H1 (cell line): ENCODE measurements at regions not wholly inside any gene's neighbourhood (a gene's known extent, or its start where the extent isn't known, plus 50 kb on each side); places are given as distances from the start of the nearest gene placed in this dataset.

ENCODE experiments used
- CTCF ChIA-PET: fragments of 300-600 bp; sonication (Branson Sonifier 250); formaldehyde crosslinking; loops from one replicate; lab custom pipeline; 2021; ENCODE audit not compliant: partially characterized antibody; lab: Charles Lee
- POLR2A ChIA-PET: fragments of 300-600 bp; sonication (Branson Sonifier 250); formaldehyde crosslinking; loops from one replicate; lab custom pipeline; 2021; ENCODE audit warnings: inconsistent platforms; ENCODE audit not compliant: partially characterized antibody; lab: Charles Lee
- DNase-seq, 2 experiments: peaks; one replicate each; pipeline versions ENCODE4 v3.0.0 to v3.0.0-alpha.2; 2010 to 2022; ENCODE audit warnings: low spot score in 2 of 2, low read depth in 1 of 2, mixed read lengths in 1 of 2
- FAIRE-seq: peaks from 2 replicates; lab custom pipeline; 2011; peaks lifted over from hg19 to GRCh38; lab: Jason Lieb, UNC
- H2AFZ ChIP-seq: 2 replicates; pipeline ENCODE4 v1.8.1; 2012; ENCODE audit warnings: low read length, inconsistent platforms
- H2AK5ac ChIP-seq: 2 replicates; pipeline ENCODE4 v1.6.1; 2013; ENCODE audit warnings: low read depth, low read length
- H2BK120ac ChIP-seq: replicated peaks from 2 replicates; pipeline ENCODE3; 2013; ENCODE audit warnings: low read depth, low read length, inconsistent platforms
- H2BK12ac ChIP-seq: 2 replicates; pipeline ENCODE4 v1.6.1; 2013; ENCODE audit warnings: low read depth, low read length
- H2BK15ac ChIP-seq: 2 replicates; pipeline ENCODE4 v1.6.1; 2013; ENCODE audit warnings: low read length
- H2BK20ac ChIP-seq: 2 replicates; pipeline ENCODE4 v1.6.1; 2013; ENCODE audit warnings: low read length
- H2BK5ac ChIP-seq: 2 replicates; pipeline ENCODE4 v1.6.1; 2013; ENCODE audit warnings: low read depth, low read length
- H3K14ac ChIP-seq: 2 replicates; pipeline ENCODE4 v1.6.1; 2013; ENCODE audit warnings: inconsistent platforms; ENCODE audit not compliant: insufficient read length
- H3K18ac ChIP-seq: 2 replicates; pipeline ENCODE4 v1.6.1; 2013; ENCODE audit warnings: low read length; ENCODE audit errors: extremely low read depth
- H3K23ac ChIP-seq: 2 replicates; pipeline ENCODE4 v1.6.1; 2013; ENCODE audit warnings: inconsistent platforms; ENCODE audit not compliant: insufficient read length
- H3K23me2 ChIP-seq: 2 replicates; pipeline ENCODE4 v1.6.1; 2013; ENCODE audit warnings: low read depth, low read length
- H3K27ac ChIP-seq: 2 replicates; pipeline ENCODE4 v1.6.1; 2011; ENCODE audit warnings: low read depth, low read length, inconsistent platforms
- H3K27me3 ChIP-seq, 4 experiments: replicated peaks in 1 of 4; 1 replicate in 1 of 4; 2 replicates in 3 of 4; pipeline versions ENCODE4 v1.6.1 to v1.8.1; 2011 to 2013; ENCODE audit warnings: low read length in 3 of 4, mild to moderate bottlenecking in 3 of 4, inconsistent platforms in 2 of 4, mixed read lengths in 2 of 4, moderate library complexity in 1 of 4; ENCODE audit not compliant: control insufficient read depth in 3 of 4, insufficient read depth in 3 of 4; ENCODE audit errors: extremely low read depth in 1 of 4
- H3K36me3 ChIP-seq, 4 experiments: 2 replicates each; pipeline versions ENCODE4 v1.6.1 to v1.8.1; 2011 to 2013; ENCODE audit warnings: mild to moderate bottlenecking in 4 of 4, low read length in 3 of 4, moderate library complexity in 2 of 4, control low read depth in 1 of 4, inconsistent platforms in 1 of 4; ENCODE audit not compliant: insufficient read depth in 4 of 4, control insufficient read depth in 2 of 4
- H3K4ac ChIP-seq: replicated peaks from 2 replicates; pipeline ENCODE3; 2013; ENCODE audit warnings: low read length, low read depth, mixed read lengths, inconsistent platforms; ENCODE audit not compliant: insufficient read length
- H3K4me1 ChIP-seq, 4 experiments: replicated peaks in 1 of 4; 1 replicate in 1 of 4; 2 replicates in 3 of 4; pipeline versions ENCODE4 v1.6.1 to v1.8.1; 2011 to 2013; ENCODE audit warnings: low read length in 3 of 4, inconsistent platforms in 2 of 4, mixed read lengths in 1 of 4; ENCODE audit not compliant: insufficient read depth in 4 of 4, control insufficient read depth in 3 of 4
- H3K4me2 ChIP-seq, 2 experiments: 2 replicates each; pipeline versions ENCODE4 v1.6.1 to v1.8.1; 2011 to 2013; ENCODE audit warnings: low read depth in 2 of 2, low read length in 2 of 2, control low read depth in 1 of 2, inconsistent platforms in 1 of 2, mild to moderate bottlenecking in 1 of 2; ENCODE audit not compliant: insufficient read depth in 1 of 2
- H3K4me3 ChIP-seq, 4 experiments: fragments of 200-600, 300-600 bp in 1 of 4; sonication (generic), shearing (Covaris generic), sonication (Bioruptor Twin) in 1 of 4; 2 replicates each; pipeline versions ENCODE4 v1.5.1 to v1.8.1; 2011 to 2016; ENCODE audit warnings: low read length in 4 of 4, low read depth in 3 of 4, control low read depth in 2 of 4, inconsistent platforms in 2 of 4, mild to moderate bottlenecking in 2 of 4, mixed read lengths in 1 of 4, moderate library complexity in 1 of 4; ENCODE audit not compliant: insufficient read depth in 2 of 4; ENCODE audit errors: extremely low read depth in 1 of 4
- H3K56ac ChIP-seq: replicated peaks from 2 replicates; pipeline ENCODE3; 2013; ENCODE audit warnings: low read depth, mild to moderate bottlenecking, mixed read lengths, low read length, inconsistent platforms; ENCODE audit not compliant: insufficient read length
- H3K79me1 ChIP-seq: 2 replicates; pipeline ENCODE4 v1.6.1; 2013; ENCODE audit warnings: low read depth, low read length, control low read depth
- H3K79me2 ChIP-seq, 2 experiments: 2 replicates each; pipeline versions ENCODE4 v1.6.1 to v1.8.1; 2012 to 2013; ENCODE audit warnings: low read length in 2 of 2, mild to moderate bottlenecking in 2 of 2, inconsistent platforms in 1 of 2; ENCODE audit not compliant: insufficient read depth in 2 of 2, control insufficient read depth in 1 of 2
- H3K9ac ChIP-seq, 4 experiments: replicated peaks in 1 of 4; 1 replicate in 1 of 4; 2 replicates in 3 of 4; pipeline versions ENCODE4 v1.6.1 to v1.8.1; 2011 to 2013; ENCODE audit warnings: low read depth in 3 of 4, low read length in 3 of 4, control low read depth in 2 of 4, mild to moderate bottlenecking in 2 of 4, moderate library complexity in 2 of 4, inconsistent platforms in 1 of 4; ENCODE audit errors: extremely low read depth in 1 of 4
- H3K9me3 ChIP-seq, 2 experiments: 2 replicates each; pipeline versions ENCODE4 v1.6.1 to v1.8.1; 2012 to 2013; ENCODE audit warnings: mild to moderate bottlenecking in 2 of 2, moderate library complexity in 2 of 2, control low read depth in 1 of 2, inconsistent platforms in 1 of 2, low read depth in 1 of 2, low read length in 1 of 2, mixed read lengths in 1 of 2; ENCODE audit not compliant: insufficient read depth in 2 of 2
- H4K20me1 ChIP-seq, 2 experiments: replicated peaks in 1 of 2; 2 replicates each; pipeline versions ENCODE3 to v1.8.1; 2011 to 2013; ENCODE audit warnings: inconsistent platforms in 2 of 2, low read length in 2 of 2, mild to moderate bottlenecking in 1 of 2; ENCODE audit not compliant: insufficient read depth in 2 of 2, control insufficient read depth in 1 of 2
- H4K5ac ChIP-seq: 2 replicates; pipeline ENCODE4 v1.6.1; 2013; ENCODE audit warnings: low read length, low read depth, mixed read lengths, inconsistent platforms; ENCODE audit not compliant: insufficient read length
- H4K8ac ChIP-seq: 2 replicates; pipeline ENCODE4 v1.8.0; 2013; ENCODE audit warnings: mild to moderate bottlenecking, moderate library complexity, low read length, inconsistent platforms; ENCODE audit not compliant: insufficient read depth; ENCODE audit errors: extremely low read depth
- H4K91ac ChIP-seq: replicated peaks from 2 replicates; pipeline ENCODE3; 2013; ENCODE audit warnings: low read length, mixed read lengths, inconsistent platforms; ENCODE audit not compliant: insufficient read length
- RAD21 ChIP-seq, 2 experiments: IDR thresholded peaks in 1 of 2; conservative IDR thresholded peaks in 1 of 2; 2 replicates each; pipeline ENCODE4 v1.6.1; 2011; ENCODE audit warnings: low read depth in 2 of 2, low read length in 2 of 2, improper control_type of control experiment in 1 of 2, inconsistent platforms in 1 of 2, mild to moderate bottlenecking in 1 of 2, moderate library complexity in 1 of 2
- RBBP5 ChIP-seq: IDR thresholded peaks from 2 replicates; pipeline ENCODE4 v1.7.1; 2012; ENCODE audit warnings: low read depth, mild to moderate bottlenecking, inconsistent platforms, low read length, moderate library complexity, borderline replicate concordance
- RNF2 ChIP-seq: fragments of 200-900, 300-1000 bp; sonication (generic); IDR thresholded peaks from 2 replicates; pipeline ENCODE4 v1.7.1; 2016; ENCODE audit warnings: borderline replicate concordance, low read depth, mild to moderate bottlenecking, antibody characterized with exemption, low read length; ENCODE audit not compliant: poor library complexity, severe bottlenecking; ENCODE audit errors: missing control alignments
- ZNF274 ChIP-seq: IDR thresholded peaks from 2 replicates; pipeline ENCODE4 v1.7.0; 2012; ENCODE audit warnings: low read length, borderline replicate concordance; ENCODE audit errors: extremely low read depth
- WGBS, 2 experiments: shearing (Covaris generic) in 1 of 2; methylation state at CpG; one replicate each; pipeline versions ENCODE4 v1.1.6 to v1.1.7; 2013 to 2015; ENCODE audit warnings: low lambda C conversion rate in 2 of 2, mixed read lengths in 2 of 2, inconsistent platforms in 1 of 2, low coverage in 1 of 2, missing lambda C conversion rate in 1 of 2; ENCODE audit not compliant: insufficient replicate concordance in 2 of 2, insufficient coverage in 1 of 2, insufficient read length in 1 of 2; ENCODE audit errors: extremely low coverage in 1 of 2, missing lambda C conversion rate in 1 of 2; 5-methylcytosine and 5-hydroxymethylcytosine counted together

DNA sequence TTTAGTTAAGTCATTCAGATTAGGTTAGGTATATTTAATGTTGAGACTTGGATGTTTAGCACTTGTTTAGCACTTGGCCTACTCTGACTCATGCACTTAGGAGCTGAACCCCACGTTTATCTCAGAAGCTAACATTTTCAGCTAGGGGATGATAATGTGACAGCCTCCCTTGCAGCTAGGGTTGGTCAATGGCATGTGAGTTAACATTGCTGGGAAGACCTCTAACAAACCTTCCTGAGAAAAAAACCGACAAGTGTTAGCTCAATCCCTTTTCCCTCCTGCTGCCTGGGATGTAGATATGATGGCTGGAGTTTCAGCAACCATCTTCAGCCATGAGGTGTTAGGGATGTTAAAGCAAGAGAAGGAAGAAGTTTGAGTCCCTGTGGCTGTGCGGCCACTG, 185.0 kb upstream of the FOXF1 start:
- WGBS, 2 experiments = 86% methylated on average over 3 of the region's 3 CpGs; no CpG with 5 or more reads in 1 of the 2 experiments
- FAIRE-seq = no peak
- H3K4ac ChIP-seq = no peak overlapping the region
- H3K79me1 ChIP-seq = no peaks in the 10 kb centered on the region
- no peak overlapping the region for H4K5ac ChIP-seq
- no peak overlapping the region for H3K23ac ChIP-seq
- POLR2A ChIA-PET = no interaction called here
- no peak overlapping the region for H2BK15ac ChIP-seq
- no peak overlapping the region for H3K9ac ChIP-seq
- DNase-seq = no peak
- no peaks in the 10 kb centered on the region for H3K23me2 ChIP-seq
- no peaks in the 10 kb centered on the region for H3K4me1 ChIP-seq
- no peak overlapping the region for H2AK5ac ChIP-seq
- H3K14ac ChIP-seq = no peak overlapping the region
- no peak overlapping the region for H3K27ac ChIP-seq
- H3K9me3 ChIP-seq = peaks cover 5 to 6% of the 10 kb centered on the region in 2 experiments; a peak in 3 of 4 replicates
- no peak overlapping the region for H4K8ac ChIP-seq
- no peak overlapping the region for H3K18ac ChIP-seq
- no peak overlapping the region for H4K91ac ChIP-seq
- CTCF ChIA-PET = no interaction called here
- no peak overlapping the region for H3K4me3 ChIP-seq
- no peak overlapping the region for H2BK20ac ChIP-seq
- peaks cover 0 to 3% of the 10 kb centered on the region in 2 experiments for H4K20me1 ChIP-seq
- no peaks in the 10 kb centered on the region for H3K79me2 ChIP-seq
- H3K4me2 ChIP-seq = no peak overlapping the region
- TF ChIP-seq RBBP5 (no peak), RNF2 (no peak), RAD21 (IDR thresholded peaks at IDR 0.05 in 1 of 2, conservative IDR thresholded peaks at IDR 0.05 in 1 of 2; ENCODE audit: low read depth in 2 of 2, low read length in 2 of 2) (no peak), ZNF274 (no peak)
- H3K36me3 ChIP-seq = no peaks in the 10 kb centered on the region
- H2BK5ac ChIP-seq = no peak overlapping the region
- H3K56ac ChIP-seq = no peak overlapping the region
- H3K27me3 ChIP-seq = no peaks in the 10 kb centered on the region; a peak in 1 of 7 replicates
- H2AFZ ChIP-seq = no peak overlapping the region
- H2BK120ac ChIP-seq = no peak overlapping the region
- no peak overlapping the region for H2BK12ac ChIP-seq
